Endothelial cell of umbilical vein (primary cell): ENCODE measurements at regions not wholly inside any gene's neighbourhood (a gene's known extent, or its start where the extent isn't known, plus 50 kb on each side); places are given as distances from the start of the nearest gene placed in this dataset.

ENCODE experiments used
- BruUV-seq: library from RNA; stranded (reverse); fragments of 400-500 nt; replicated peaks from 2 replicates; lab custom pipeline; 2021; lab: Mats Ljungman, UMichigan
- CTCF ChIA-PET: fragments of 300-600, 350-600 bp; sonication (Branson Sonifier 250); formaldehyde crosslinking; loops from one replicate; lab custom pipeline; 2021; ENCODE audit warnings: antibody characterized with exemption, inconsistent platforms; lab: Charles Lee
- POLR2A ChIA-PET: fragments of 300-600, 350-600 bp; sonication (Branson Sonifier 250); formaldehyde crosslinking; loops from one replicate; lab custom pipeline; 2021; ENCODE audit warnings: antibody characterized with exemption, inconsistent platforms; lab: Charles Lee
- DNase-seq: peaks from one replicate; pipeline ENCODE4 v3.0.0-alpha.2; 2011; ENCODE audit warnings: low read depth, low spot score
- FAIRE-seq: peaks from 2 replicates; lab custom pipeline; 2011; peaks lifted over from hg19 to GRCh38; lab: Jason Lieb, UNC
- H2AFZ ChIP-seq: 2 replicates; pipeline ENCODE4 v1.6.0; 2012; ENCODE audit warnings: low read depth, low read length, control low read depth, inconsistent platforms
- H3K27ac ChIP-seq: 2 replicates; pipeline ENCODE4 v1.5.1; 2011; ENCODE audit warnings: low read depth, mild to moderate bottlenecking, control low read depth, low read length, moderate library complexity; ENCODE audit not compliant: insufficient read depth
- H3K27me3 ChIP-seq, 2 experiments: 2 replicates each; pipeline versions ENCODE4 v1.6.0 to v1.6.1; 2011; ENCODE audit warnings: low read length in 2 of 2, mixed read lengths in 1 of 2; ENCODE audit not compliant: control insufficient read depth in 2 of 2, insufficient read depth in 2 of 2
- H3K36me3 ChIP-seq, 2 experiments: 2 replicates in 1 of 2; 3 replicates in 1 of 2; pipeline ENCODE4 v1.5.1; 2011; ENCODE audit warnings: low read length in 2 of 2, mild to moderate bottlenecking in 1 of 2, moderate library complexity in 1 of 2; ENCODE audit not compliant: control insufficient read depth in 2 of 2, insufficient read depth in 2 of 2; ENCODE audit errors: extremely low read depth in 1 of 2
- H3K4me1 ChIP-seq: 3 replicates; pipeline ENCODE4 v1.5.1; 2011; ENCODE audit warnings: mild to moderate bottlenecking, low read length; ENCODE audit not compliant: control insufficient read depth, insufficient read depth; ENCODE audit errors: extremely low read depth
- H3K4me2 ChIP-seq: 2 replicates; pipeline ENCODE4 v1.6.1; 2011; ENCODE audit warnings: low read length, control low read depth, mixed read lengths; ENCODE audit not compliant: insufficient read depth
- H3K4me3 ChIP-seq, 3 experiments: fragments of 200-600 bp in 1 of 3; sonication (generic), shearing (Covaris generic) in 1 of 3; replicated peaks in 1 of 3; 2 replicates each; pipeline ENCODE4 v1.5.1; 2011 to 2016; ENCODE audit warnings: control low read depth in 3 of 3, low read length in 3 of 3, mild to moderate bottlenecking in 2 of 3, inconsistent platforms in 1 of 3, low read depth in 1 of 3, moderate library complexity in 1 of 3; ENCODE audit not compliant: insufficient read depth in 1 of 3
- H3K79me2 ChIP-seq: 2 replicates; pipeline ENCODE4 v1.6.0; 2012; ENCODE audit warnings: low read length, inconsistent platforms; ENCODE audit not compliant: control insufficient read depth, insufficient read depth
- H3K9ac ChIP-seq: replicated peaks from 2 replicates; pipeline ENCODE3; 2011; ENCODE audit warnings: low read length, control low read depth; ENCODE audit not compliant: insufficient read depth; ENCODE audit errors: extremely low read depth
- H3K9me1 ChIP-seq: replicated peaks from 3 replicates; pipeline ENCODE4 v1.6.0; 2011; ENCODE audit warnings: mild to moderate bottlenecking, low read length; ENCODE audit not compliant: control insufficient read depth, insufficient read depth; ENCODE audit errors: extremely low read depth
- H3K9me3 ChIP-seq: replicated peaks from 2 replicates; pipeline ENCODE4 v1.5.1; 2012; ENCODE audit warnings: low read length, inconsistent platforms; ENCODE audit not compliant: control insufficient read depth, insufficient read depth
- H4K20me1 ChIP-seq: replicated peaks from 2 replicates; pipeline ENCODE3; 2011; ENCODE audit warnings: mild to moderate bottlenecking, low read length; ENCODE audit not compliant: control insufficient read depth, insufficient read depth; ENCODE audit errors: extremely low read depth
- FOS ChIP-seq: IDR thresholded peaks from 2 replicates; pipeline ENCODE4 v1.6.1; 2011; ENCODE audit warnings: mild to moderate bottlenecking, low read length, moderate library complexity, borderline replicate concordance; ENCODE audit not compliant: insufficient read depth
- GATA2 ChIP-seq: IDR thresholded peaks from 2 replicates; pipeline ENCODE4 v1.7.0; 2011; ENCODE audit warnings: low read depth, mild to moderate bottlenecking, moderate library complexity, mixed read lengths, low read length; ENCODE audit not compliant: insufficient read length, insufficient read depth
- JUN ChIP-seq: IDR thresholded peaks from 2 replicates; pipeline ENCODE4 v1.6.1; 2011; ENCODE audit warnings: borderline replicate concordance, low read depth; ENCODE audit not compliant: insufficient read length, insufficient read depth
- POLR2A ChIP-seq: IDR thresholded peaks from 2 replicates; pipeline ENCODE4 v1.6.1; 2012; ENCODE audit warnings: low read depth, mild to moderate bottlenecking, control low read depth, low read length
- dilution Hi-C: fragments of 300-500 bp; cut with MboI; formaldehyde crosslinking; loops from one replicate; pipeline ENCODE4 v1.15.0; 2019; ENCODE audit warnings: low sequenced_read_pairs; ENCODE audit not compliant: extremely low pct_ligation_motif_present
- intact Hi-C: fragments of 100-400 bp; cut with micrococcal nuclease; formaldehyde crosslinking; loops from one replicate; pipeline ENCODE4 v1.10.0; 2022
- TF ChIP-seq, protein P1 (sequence below): IDR thresholded peaks from 2 replicates; pipeline ENCODE4 v1.6.1; 2011; ENCODE audit not compliant: insufficient read depth, insufficient read length

GRCh38 chr2:145777297-145777696 lies 1257.4 kb upstream of the ZEB2 start:
- no peaks in the 10 kb centered on the region for H3K9me3 ChIP-seq
- no peaks in the 10 kb centered on the region for H3K79me2 ChIP-seq
- DNase-seq, result no peak
- no peak overlapping the region for H3K27ac ChIP-seq
- no peak overlapping the region for H2AFZ ChIP-seq
- intact Hi-C loops (no loop called here), dilution Hi-C loops (no loop called here)
- no peak overlapping the region for H3K9ac ChIP-seq
- BruUV-seq, result no TSS peak
- H3K9me1 ChIP-seq, result no peaks in the 10 kb centered on the region
- CTCF ChIA-PET, result no interaction called here
- no peak overlapping the region for H3K4me3 ChIP-seq
- peaks cover 7% of the 10 kb centered on the region for H3K4me1 ChIP-seq
- H4K20me1 ChIP-seq, result no peaks in the 10 kb centered on the region
- peak; percentile 31 for TF ChIP-seq FOS
- TF ChIP-seq JUN, result peak; percentile 39
- TF ChIP-seq, protein P1, sequence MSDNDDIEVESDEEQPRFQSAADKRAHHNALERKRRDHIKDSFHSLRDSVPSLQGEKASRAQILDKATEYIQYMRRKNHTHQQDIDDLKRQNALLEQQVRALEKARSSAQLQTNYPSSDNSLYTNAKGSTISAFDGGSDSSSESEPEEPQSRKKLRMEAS, result no peak
- no peak overlapping the region for H3K4me2 ChIP-seq
- no peaks in the 10 kb centered on the region for H3K27me3 ChIP-seq
- H3K36me3 ChIP-seq, result no peaks in the 10 kb centered on the region
- no peak for FAIRE-seq
- POLR2A ChIA-PET, result no interaction called here

GRCh38 chr2:145775591-145775990 lies 1255.7 kb upstream of the ZEB2 start:
- Histone ChIP-seq H3K9me3 (no peaks in the 10 kb centered on the region), H3K27ac (no peak overlapping the region), H3K4me1 (peaks cover 7% of the 10 kb centered on the region), H2AFZ (no peak overlapping the region), H3K9ac (no peak overlapping the region), H3K36me3 (no peaks in the 10 kb centered on the region), H3K9me1 (no peaks in the 10 kb centered on the region), H3K79me2 (no peaks in the 10 kb centered on the region), H3K4me3 (no peak overlapping the region), H4K20me1 (no peaks in the 10 kb centered on the region), H3K4me2 (peak overlapping the region; percentile 7), H3K27me3 (no peaks in the 10 kb centered on the region)
- FAIRE-seq (peak; percentile 33), DNase-seq (peak; percentile 48)
- dilution Hi-C loops (no loop called here), intact Hi-C loops (no loop called here)
- TF ChIP-seq POLR2A, result no peak
- TF ChIP-seq, protein P1, result no peak
- TF ChIP-seq GATA2, result peak; percentile 51
- CTCF ChIA-PET, result no interaction called here
- POLR2A ChIA-PET, result no interaction called here
- BruUV-seq, result no TSS peak
